MM.1S (cell line): ENCODE measurements at regions not wholly inside any gene's neighbourhood (a gene's known extent, or its start where the extent isn't known, plus 50 kb on each side); places are given as distances from the start of the nearest gene placed in this dataset.

Experiments
- EZH2 ChIP-seq: fragments of 300-600 bp; sonication (generic); optimal IDR thresholded peaks from 2 replicates; pipeline ENCODE3; 2017; ENCODE audit warnings: low read depth, mild to moderate bottlenecking, antibody characterized with exemption, low read length, mixed read lengths
- EZH2phosphoT487 ChIP-seq: fragments of 300-600 bp; sonication (generic); IDR thresholded peaks from 2 replicates; pipeline ENCODE4 v1.6.1; 2018; ENCODE audit warnings: antibody characterized with exemption, low read length
- TF ChIP-seq, protein P1 (sequence below): fragments of 300-600 bp; sonication (generic); IDR thresholded peaks from 2 replicates; pipeline ENCODE4 v1.5.1; 2016; ENCODE audit warnings: antibody characterized with exemption, low read length, mixed read lengths

- TF ChIP-seq, protein P1, sequence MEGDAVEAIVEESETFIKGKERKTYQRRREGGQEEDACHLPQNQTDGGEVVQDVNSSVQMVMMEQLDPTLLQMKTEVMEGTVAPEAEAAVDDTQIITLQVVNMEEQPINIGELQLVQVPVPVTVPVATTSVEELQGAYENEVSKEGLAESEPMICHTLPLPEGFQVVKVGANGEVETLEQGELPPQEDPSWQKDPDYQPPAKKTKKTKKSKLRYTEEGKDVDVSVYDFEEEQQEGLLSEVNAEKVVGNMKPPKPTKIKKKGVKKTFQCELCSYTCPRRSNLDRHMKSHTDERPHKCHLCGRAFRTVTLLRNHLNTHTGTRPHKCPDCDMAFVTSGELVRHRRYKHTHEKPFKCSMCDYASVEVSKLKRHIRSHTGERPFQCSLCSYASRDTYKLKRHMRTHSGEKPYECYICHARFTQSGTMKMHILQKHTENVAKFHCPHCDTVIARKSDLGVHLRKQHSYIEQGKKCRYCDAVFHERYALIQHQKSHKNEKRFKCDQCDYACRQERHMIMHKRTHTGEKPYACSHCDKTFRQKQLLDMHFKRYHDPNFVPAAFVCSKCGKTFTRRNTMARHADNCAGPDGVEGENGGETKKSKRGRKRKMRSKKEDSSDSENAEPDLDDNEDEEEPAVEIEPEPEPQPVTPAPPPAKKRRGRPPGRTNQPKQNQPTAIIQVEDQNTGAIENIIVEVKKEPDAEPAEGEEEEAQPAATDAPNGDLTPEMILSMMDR, result no peak
- TF ChIP-seq EZH2phosphoT487, result no peak
- no peak for TF ChIP-seq EZH2
Observed at GRCh38 chr5:106171132-106171531, 1499.6 kb downstream of the EFNA5 start.
